Mucosa of gallbladder (tissue), 1 donor: ENCODE measurements at regions not wholly inside any gene's neighbourhood (a gene's known extent, or its start where the extent isn't known, plus 50 kb on each side); places are given as distances from the start of the nearest gene placed in this dataset.

Experiments used
- DNase-seq: peaks from one replicate; pipeline ENCODE4 v3.0.0-alpha.2; 2020; ENCODE audit warnings: low spot score
- donor health status: DM: no; HTN: no; CAD: no.

DNA sequence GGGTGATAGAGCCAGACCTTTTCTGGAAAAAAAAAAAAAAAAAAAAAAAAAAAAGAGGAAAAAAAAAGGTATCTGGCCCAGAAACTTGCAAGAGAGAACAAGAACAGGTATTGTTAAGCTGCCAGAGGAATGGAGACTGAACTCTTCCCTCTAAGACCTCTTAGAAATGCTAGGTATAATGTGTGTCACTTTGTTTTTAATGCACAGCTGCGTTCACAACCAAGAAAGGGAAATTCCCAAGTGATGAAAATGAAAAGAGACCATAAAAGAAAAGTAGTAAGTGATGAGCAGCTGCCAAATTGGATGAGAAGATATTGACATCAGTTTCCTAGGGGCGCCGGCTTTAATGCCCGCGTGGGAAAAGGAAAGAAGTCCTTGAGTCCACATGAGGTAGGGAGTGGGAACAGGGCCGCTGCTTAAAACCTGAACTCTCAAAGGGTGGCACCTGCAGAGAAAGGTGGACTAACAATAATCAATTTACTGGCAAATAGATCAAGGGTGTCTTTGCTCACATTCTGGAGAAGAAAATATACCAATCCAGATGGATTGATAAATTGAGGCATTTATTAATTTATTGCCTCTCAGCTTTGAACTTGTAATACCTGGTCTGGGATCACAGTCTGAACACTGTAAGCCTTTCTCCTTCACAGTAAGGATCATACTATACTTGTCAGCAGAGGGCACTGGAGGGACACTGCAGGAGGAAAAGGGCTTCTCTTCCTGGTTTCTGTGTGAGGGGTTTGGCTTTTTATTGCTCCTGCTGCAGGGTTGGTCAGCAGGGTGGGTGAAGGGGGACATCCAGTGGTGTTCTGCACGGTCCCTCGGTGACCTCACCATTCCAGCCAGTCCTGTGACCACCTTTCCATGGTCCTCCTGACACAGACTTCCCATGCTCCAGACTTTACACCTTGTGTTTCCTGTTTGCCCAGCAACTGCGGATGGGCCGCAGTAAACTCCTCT, 131.6 kb downstream of the AQP9 start:
- DNase-seq: peak; percentile 52

DNA sequence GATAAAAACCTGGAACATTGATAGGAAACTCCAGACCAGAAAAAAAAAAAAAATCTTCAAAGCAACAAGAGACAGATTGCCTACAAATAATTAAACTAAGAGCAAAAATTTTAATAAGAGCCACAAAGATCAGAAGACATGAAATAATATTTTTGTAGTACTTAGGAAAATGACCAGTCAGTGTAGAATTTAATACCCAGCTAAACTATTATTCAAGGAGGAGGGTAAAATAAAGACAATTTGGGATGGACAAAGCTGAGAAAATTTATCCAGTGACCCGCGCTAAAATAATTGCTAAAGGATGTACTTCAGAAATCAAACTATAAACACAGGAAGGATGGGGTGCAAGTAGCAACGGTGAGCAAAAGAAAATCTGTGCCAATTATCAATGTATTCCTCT, 133.2 kb downstream of the AQP9 start:
- DNase-seq: no peak

DNA sequence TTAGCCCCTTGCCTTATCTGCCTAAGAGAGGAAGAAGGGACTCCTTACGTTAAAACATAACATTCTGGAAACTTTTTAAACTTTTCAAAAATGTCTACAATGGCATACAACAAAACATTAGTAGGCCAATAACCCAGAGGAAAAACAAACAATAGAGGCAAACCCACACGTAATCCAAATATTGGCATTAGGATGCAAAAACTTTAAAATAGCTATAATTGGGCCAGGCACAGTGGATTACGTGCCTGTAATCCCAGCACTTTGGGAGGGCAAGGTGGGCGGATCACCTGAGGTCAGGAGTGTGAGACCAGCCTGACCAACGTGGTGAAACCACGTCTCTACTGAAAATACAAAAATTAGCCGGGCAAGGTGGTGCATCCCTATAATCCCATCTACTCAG, 134.9 kb downstream of the AQP9 start:
- DNase-seq: no peak

DNA sequence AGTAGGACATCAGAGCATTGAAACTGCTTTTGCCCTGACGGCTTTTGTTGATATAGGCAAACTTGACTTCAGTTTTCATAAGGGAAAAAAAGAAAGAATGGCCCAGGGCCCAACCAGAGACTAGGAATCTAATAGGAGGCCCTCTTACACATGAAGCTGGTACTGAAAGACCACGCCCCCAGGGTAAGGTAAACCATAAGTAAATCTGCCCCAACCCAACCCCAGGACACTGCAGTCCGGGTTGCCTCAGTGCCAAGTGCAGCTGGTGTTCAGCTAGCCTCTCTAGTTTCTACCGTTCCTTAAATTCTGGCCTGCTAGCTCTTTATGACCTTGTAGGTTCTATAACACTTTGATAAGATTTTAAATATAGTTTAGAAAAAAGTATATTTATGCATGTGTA, 136.7 kb downstream of the AQP9 start:
- no peak for DNase-seq

GRCh38 chr15:58275785-58276184, 137.6 kb downstream of the AQP9 start:
- no peak for DNase-seq

GRCh38 chr15:58276924-58277323, 138.7 kb downstream of the AQP9 start:
- no peak for DNase-seq

DNA sequence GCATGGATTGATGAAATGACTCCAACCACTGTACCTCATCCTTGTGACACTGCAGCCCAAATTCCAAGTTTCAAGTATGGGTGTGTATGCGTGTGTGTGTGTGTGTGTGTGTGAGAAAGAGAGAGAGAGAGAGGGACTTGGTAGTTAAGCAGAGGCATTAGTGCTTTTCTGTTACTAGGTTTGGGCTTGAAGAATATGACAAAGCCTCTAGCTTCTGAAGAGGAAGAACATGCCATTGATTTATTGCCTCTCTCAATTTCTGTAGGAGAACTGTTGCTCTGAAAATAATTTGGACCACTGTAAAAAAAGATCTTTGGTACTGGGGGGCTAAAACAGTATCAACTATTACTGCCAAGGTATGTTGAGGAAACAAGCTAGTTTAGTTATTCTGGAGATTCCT, 139.2 kb downstream of the AQP9 start:
- no peak for DNase-seq

DNA sequence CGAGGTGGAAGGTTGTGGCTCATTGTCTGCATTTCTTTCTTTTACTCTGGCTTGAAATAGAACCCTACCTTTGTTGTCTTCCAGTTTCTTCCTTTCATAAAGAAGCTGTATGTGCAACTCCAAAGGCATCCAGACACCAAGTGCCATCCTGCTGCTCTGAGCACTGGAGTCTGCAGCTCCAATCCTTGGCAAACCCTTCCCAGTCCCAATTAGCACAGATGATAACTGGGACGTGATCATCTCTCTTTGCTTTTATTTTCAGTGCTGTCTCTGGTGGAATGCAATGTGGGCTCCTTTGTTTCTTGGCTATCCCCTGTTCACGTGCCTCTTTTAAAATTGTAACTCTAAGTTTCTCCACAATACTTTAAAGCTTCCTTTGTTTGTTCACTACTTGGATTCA, 140.9 kb downstream of the AQP9 start:
- no peak for DNase-seq

DNA sequence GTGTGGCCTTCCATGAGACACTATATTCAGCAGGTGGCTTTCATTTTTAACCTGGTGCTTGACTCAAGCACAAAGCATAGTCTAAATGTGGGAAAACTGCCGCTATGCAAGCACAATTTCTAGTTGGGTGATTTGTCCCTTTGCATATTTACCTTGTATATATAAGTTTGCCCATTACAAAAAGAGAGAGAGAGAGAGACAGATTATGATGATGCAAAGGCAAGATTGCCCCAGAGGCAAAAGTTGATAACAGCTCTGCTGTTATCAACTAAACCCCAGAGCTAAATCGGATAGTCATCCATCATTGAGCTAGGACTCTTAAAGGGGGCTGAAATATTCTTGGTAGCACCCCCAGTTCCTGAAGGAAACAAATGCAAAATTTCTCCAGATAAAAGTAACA, 141.5 kb downstream of the AQP9 start:
- DNase-seq: no peak

DNA sequence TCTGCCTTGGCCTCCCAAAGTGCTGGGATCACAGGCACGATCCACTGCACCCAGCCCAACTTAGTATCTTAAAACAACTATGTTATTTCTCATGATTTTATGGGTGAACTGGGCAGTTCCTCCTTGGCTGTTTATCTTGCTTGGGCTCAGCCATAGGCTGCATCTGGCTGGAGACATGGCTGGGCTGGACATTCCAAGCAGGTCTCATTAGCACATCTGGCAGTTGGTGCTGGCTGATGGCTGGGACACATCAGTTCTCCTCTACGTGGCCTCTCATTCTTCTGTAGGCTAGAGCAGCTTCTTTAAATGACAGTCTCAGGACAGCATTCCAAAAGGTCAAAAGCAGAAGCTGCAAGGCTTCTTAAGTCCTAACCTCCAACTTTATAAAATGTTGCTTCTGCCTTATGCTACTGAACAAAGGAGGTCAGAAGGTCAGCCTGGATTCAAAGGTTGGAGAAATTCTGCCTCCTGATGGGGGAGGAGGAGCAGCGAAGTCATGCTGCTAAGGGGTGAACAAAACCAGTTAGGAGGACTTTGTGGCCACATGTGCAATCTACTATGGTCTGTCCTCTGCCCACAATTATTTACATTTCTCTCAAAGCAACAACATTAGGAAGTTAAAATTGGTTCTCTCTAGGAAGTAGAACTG, 144.0 kb downstream of the AQP9 start:
- no peak for DNase-seq

- DNase-seq: no peak
Observed at GRCh38 chr15:58283302-58283701, 145.1 kb downstream of the AQP9 start.

- DNase-seq: no peak
Observed at GRCh38 chr15:58284293-58284692, 146.1 kb downstream of the AQP9 start.

GRCh38 chr15:58285212-58285920, 146.4 kb upstream of the LIPC start:
- DNase-seq: peak; percentile 59

- no peak for DNase-seq
Observed at GRCh38 chr15:58285921-58286278, 145.9 kb upstream of the LIPC start.

DNA sequence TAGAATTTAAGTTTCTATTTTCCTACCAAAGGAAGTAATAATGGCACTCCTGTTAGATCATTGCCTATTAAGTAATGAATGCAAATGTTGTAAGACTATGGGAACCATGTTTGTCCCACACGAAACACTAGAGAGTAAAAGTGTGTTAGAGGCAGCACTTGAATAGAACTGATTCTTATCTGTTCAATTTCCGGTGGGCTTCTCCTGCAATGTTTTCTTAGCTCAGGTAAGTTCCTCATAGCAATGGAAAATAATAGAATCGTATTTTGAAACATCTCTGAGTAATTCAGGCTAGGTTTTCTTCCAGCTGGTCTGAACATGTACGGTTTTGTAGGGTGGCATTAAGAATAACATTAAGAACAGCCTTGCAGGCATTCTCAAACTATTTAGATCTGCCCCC, 145.3 kb upstream of the LIPC start:
- no peak for DNase-seq

DNA sequence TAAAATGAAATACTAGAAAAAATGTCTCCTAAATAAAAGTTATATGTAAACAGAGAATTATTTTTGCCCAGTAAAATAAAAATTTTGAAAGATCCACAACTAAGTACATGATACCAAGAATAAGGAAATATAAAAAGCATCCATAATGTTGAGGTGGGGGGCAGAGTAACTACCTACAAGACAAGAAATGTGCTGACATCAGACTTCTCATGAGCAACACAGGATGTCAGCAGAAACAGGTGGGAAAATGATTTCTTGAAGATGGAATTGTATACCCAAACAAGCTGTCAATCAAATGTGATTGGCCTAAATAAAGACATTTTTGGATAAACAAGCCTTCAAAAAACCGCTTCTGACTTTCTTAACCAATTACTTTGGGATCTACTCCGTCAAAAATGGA, 143.9 kb upstream of the LIPC start:
- DNase-seq: no peak

DNA sequence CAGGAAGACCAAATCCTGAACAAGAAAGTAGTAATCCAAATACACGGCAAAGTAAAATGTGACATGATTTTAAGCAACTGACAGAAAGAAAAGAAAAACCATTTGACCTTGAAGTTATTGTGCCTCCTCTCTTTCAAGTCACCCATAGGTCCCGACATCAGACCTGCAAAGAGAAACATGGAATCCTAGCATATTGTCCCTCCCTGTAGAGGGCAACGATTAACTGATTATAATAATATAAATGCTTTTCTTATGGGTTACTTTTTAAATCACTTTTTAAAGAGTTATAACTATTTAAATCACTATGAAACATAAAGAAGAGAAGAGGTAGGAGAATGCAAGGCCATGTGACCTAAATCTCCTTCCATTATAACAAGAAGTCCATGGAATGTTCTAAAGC, 143.2 kb upstream of the LIPC start:
- no peak for DNase-seq

GRCh38 chr15:58291848-58292247, 139.9 kb upstream of the LIPC start:
- no peak for DNase-seq

DNA sequence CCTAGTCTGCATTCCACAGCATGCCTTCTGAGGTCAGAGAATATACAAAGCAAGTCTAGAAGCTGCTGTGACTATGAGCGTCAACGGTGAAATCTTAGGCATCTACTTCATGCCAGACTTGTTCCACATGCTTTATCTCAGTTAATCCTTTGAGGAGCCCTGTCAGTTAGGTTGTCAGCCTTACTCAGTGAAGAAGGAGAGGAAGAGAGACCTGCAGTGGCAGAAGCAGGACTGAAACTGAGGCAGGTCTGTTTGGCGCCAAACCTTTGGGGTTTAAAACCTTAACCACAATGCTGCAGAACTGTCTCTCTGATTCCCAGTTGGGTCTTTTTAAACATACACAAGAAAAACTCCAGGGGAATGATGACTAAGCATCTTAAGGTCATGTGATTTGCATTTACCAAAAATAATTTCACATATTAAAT, 139.0 kb upstream of the LIPC start:
- no peak for DNase-seq

DNA sequence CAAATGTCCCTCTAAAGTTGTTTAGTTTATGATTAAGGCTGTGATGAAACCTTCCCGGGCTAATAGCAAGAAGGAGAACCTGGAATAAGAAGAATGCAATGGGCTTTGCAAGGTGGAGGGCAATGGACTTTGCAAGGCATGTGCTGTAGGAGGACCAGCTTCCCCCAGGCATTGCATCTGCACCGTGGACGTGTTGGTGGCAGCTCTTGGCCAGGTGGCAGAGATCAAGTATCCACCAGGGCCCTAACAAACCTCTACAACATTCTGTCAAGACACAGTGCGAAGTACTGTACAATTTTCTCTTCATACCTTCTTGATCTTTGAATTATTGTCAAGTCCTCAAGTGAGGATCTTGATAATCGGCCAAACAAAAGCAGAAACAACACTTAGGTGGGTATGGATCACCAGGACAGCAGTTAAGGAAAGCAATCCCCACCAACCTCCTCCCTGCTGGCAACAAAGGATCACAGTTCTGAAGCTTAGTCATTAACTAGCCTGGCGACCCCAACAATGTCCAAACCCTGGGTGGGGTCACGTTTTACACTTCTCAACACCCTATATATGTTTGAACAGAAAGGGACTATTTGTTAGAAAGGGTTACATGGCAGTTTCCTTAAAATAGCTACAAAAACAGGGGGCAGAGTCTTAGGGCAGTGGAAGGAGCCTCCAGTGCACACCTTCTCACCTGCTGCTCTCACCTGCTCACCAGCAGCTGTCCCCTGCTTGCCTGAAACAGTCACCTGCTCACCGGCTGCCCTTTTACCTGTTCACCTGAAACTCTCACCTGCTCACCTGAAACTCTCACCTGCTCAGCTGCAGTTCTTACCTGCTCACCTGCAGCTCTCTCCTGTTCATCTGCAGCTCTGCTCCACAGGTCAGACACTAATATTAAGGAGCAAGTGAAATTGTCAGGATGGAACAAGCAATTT, 137.9 kb upstream of the LIPC start:
- no peak for DNase-seq

DNA sequence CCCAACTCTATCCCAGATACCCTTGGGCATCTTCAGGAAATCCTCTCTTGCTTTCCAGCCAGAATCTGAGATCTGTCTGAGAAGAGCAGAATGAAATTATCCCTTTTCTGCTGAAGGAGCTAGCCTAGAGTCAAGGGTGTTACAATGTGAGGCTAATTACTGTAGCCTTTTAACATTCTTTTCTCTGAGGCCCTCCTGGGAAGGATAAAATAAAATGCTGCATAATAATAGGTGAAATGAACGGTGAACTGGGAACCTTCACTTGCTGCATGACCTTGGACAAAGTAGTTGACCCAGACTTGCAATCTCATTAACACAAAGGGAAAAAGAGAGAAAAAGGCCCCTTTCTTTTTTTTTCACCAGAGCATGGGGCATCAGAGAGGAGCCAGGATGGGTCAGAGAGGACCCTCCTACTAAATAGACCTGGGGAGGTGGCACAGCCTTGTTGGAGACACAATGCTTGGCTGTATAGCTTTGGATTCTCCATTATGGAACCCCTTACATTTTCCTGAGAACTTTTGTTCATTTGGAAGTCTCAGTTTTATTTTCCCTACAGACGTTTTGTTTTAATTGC, 137.0 kb upstream of the LIPC start:
- DNase-seq: no peak
